H9 (cell line): ENCODE measurements at regions not wholly inside any gene's neighbourhood (a gene's known extent, or its start where the extent isn't known, plus 50 kb on each side); places are given as distances from the start of the nearest gene placed in this dataset.

Source experiments
- DNase-seq: peaks from one replicate; pipeline ENCODE4 v3.0.0-alpha.2; 2017
- H2AFZ ChIP-seq: one replicate; pipeline ENCODE4 v1.6.1; 2013; ENCODE audit warnings: mild to moderate bottlenecking, low read length, control low read depth, moderate library complexity
- H2AK5ac ChIP-seq: 2 replicates; pipeline ENCODE4 v1.6.1; 2013; ENCODE audit warnings: low read length, control low read depth, mixed read lengths; ENCODE audit not compliant: insufficient read length
- H2BK120ac ChIP-seq: one replicate; pipeline ENCODE4 v1.6.1; 2013; ENCODE audit warnings: low read depth, mild to moderate bottlenecking, low read length, control low read depth, inconsistent platforms; ENCODE audit not compliant: poor library complexity, severe bottlenecking
- H2BK12ac ChIP-seq: 2 replicates; pipeline ENCODE4 v1.6.1; 2013; ENCODE audit warnings: low read length, control low read depth, mixed read lengths, low read depth; ENCODE audit not compliant: insufficient read length
- H2BK15ac ChIP-seq: 2 replicates; pipeline ENCODE4 v1.6.1; 2013; ENCODE audit warnings: low read depth, low read length, control low read depth
- H2BK20ac ChIP-seq: one replicate; pipeline ENCODE4 v1.6.1; 2013; ENCODE audit warnings: low read depth, mild to moderate bottlenecking, low read length, control low read depth, inconsistent platforms; ENCODE audit not compliant: poor library complexity, severe bottlenecking
- H2BK5ac ChIP-seq: 2 replicates; pipeline ENCODE4 v1.6.1; 2013; ENCODE audit warnings: low read length, control low read depth, mixed read lengths; ENCODE audit not compliant: insufficient read length
- H3K14ac ChIP-seq: 2 replicates; pipeline ENCODE4 v1.6.1; 2013; ENCODE audit warnings: low read length, control low read depth; ENCODE audit not compliant: insufficient read depth
- H3K18ac ChIP-seq: 2 replicates; pipeline ENCODE4 v1.6.1; 2013; ENCODE audit warnings: low read depth, mild to moderate bottlenecking, mixed read lengths, low read length, control low read depth; ENCODE audit not compliant: insufficient read length
- H3K23ac ChIP-seq: 2 replicates; pipeline ENCODE4 v1.6.1; 2013; ENCODE audit warnings: low read length, control low read depth, mixed read lengths, low read depth; ENCODE audit not compliant: insufficient read length
- H3K23me2 ChIP-seq: 2 replicates; pipeline ENCODE4 v1.6.1; 2013; ENCODE audit warnings: low read depth, mild to moderate bottlenecking, mixed read lengths, low read length, control low read depth; ENCODE audit not compliant: insufficient read length, poor library complexity, severe bottlenecking
- H3K27ac ChIP-seq: 2 replicates; pipeline ENCODE4 v1.5.1; 2013; ENCODE audit warnings: low read length, control low read depth, mixed read lengths, low read depth; ENCODE audit not compliant: insufficient read length
- H3K27me3 ChIP-seq: 2 replicates; pipeline ENCODE4 v1.6.1; 2013; ENCODE audit warnings: low read length, control low read depth, inconsistent platforms; ENCODE audit not compliant: insufficient read depth
- H3K4ac ChIP-seq: 2 replicates; pipeline ENCODE4 v1.6.1; 2013; ENCODE audit warnings: low read depth, mild to moderate bottlenecking, control low read depth, inconsistent platforms, low read length, moderate library complexity
- H3K4me1 ChIP-seq: 2 replicates; pipeline ENCODE4 v1.6.1; 2013; ENCODE audit warnings: low read length, control low read depth, inconsistent platforms; ENCODE audit not compliant: insufficient read depth
- H3K4me2 ChIP-seq: 2 replicates; pipeline ENCODE4 v1.6.1; 2013; ENCODE audit warnings: low read length, control low read depth, mixed read lengths; ENCODE audit not compliant: insufficient read length, insufficient read depth
- H3K56ac ChIP-seq: 2 replicates; pipeline ENCODE4 v1.6.1; 2013; ENCODE audit warnings: low read depth, mild to moderate bottlenecking, mixed read lengths, low read length, control low read depth; ENCODE audit not compliant: insufficient read length
- H3K79me1 ChIP-seq: 2 replicates; pipeline ENCODE4 v1.6.1; 2013; ENCODE audit warnings: low read depth, mild to moderate bottlenecking, moderate library complexity, low read length, control low read depth, inconsistent platforms; ENCODE audit not compliant: insufficient read depth, poor library complexity, severe bottlenecking
- H3K79me2 ChIP-seq: 2 replicates; pipeline ENCODE4 v1.6.1; 2013; ENCODE audit warnings: low read length, control low read depth, inconsistent platforms; ENCODE audit not compliant: insufficient read depth
- H3K9ac ChIP-seq: 2 replicates; pipeline ENCODE4 v1.6.1; 2013; ENCODE audit warnings: low read length, control low read depth, mixed read lengths; ENCODE audit not compliant: insufficient read length; ENCODE audit errors: extremely low read depth
- H3K9me3 ChIP-seq: one replicate; pipeline ENCODE4 v1.6.1; 2013; ENCODE audit warnings: low read depth, low read length, inconsistent platforms; ENCODE audit not compliant: control insufficient read depth
- H3T11ph ChIP-seq: one replicate; pipeline ENCODE4 v1.6.1; 2013; ENCODE audit warnings: mild to moderate bottlenecking, low read length, control low read depth, inconsistent platforms
- H4K20me1 ChIP-seq: one replicate; pipeline ENCODE4 v1.6.1; 2013; ENCODE audit not compliant: control insufficient read depth, insufficient read length, insufficient read depth
- H4K5ac ChIP-seq: 2 replicates; pipeline ENCODE4 v1.6.1; 2013; ENCODE audit warnings: low read depth, mild to moderate bottlenecking, mixed read lengths, low read length, control low read depth; ENCODE audit not compliant: insufficient read length
- H4K8ac ChIP-seq: replicated peaks from 2 replicates; pipeline ENCODE4 v1.6.1; 2013; ENCODE audit warnings: low read length, control low read depth, mixed read lengths, low read depth; ENCODE audit not compliant: insufficient read length
- H4K91ac ChIP-seq: 2 replicates; pipeline ENCODE4 v1.6.1; 2013; ENCODE audit warnings: low read depth, mild to moderate bottlenecking, moderate library complexity, mixed read lengths, low read length, control low read depth; ENCODE audit not compliant: insufficient read length
- H3K27ac Mint-ChIP-seq, 3 experiments: 2 replicates in 2 of 3; 3 replicates in 1 of 3; pipeline ENCODE4 v1.8.0; 2020 to 2021; ENCODE audit warnings: mixed read lengths in 3 of 3, mild to moderate bottlenecking in 1 of 3, moderate library complexity in 1 of 3
- H3K27me3 Mint-ChIP-seq: 2 replicates; pipeline ENCODE4 v1.8.0; 2021; ENCODE audit warnings: low read depth, mild to moderate bottlenecking, moderate library complexity, mixed read lengths
- H3K36me3 Mint-ChIP-seq, 3 experiments: 2 replicates in 2 of 3; 3 replicates in 1 of 3; pipeline ENCODE4 v1.8.0; 2020 to 2021; ENCODE audit warnings: low read depth in 3 of 3, mixed read lengths in 3 of 3; ENCODE audit not compliant: insufficient read depth in 1 of 3
- H3K4me1 Mint-ChIP-seq, 2 experiments: 2 replicates each; pipeline ENCODE4 v1.8.0; 2020; ENCODE audit warnings: mixed read lengths in 2 of 2
- H3K4me3 Mint-ChIP-seq, 2 experiments: 2 replicates in 1 of 2; 3 replicates in 1 of 2; pipeline ENCODE4 v1.8.0; 2020 to 2021; ENCODE audit warnings: mild to moderate bottlenecking in 2 of 2, mixed read lengths in 2 of 2, moderate library complexity in 1 of 2
- H3K9me3 Mint-ChIP-seq, 2 experiments: 2 replicates in 1 of 2; 3 replicates in 1 of 2; pipeline ENCODE4 v1.8.0; 2020; ENCODE audit warnings: mild to moderate bottlenecking in 2 of 2, mixed read lengths in 2 of 2, moderate library complexity in 1 of 2
- WGBS: extraction: QIAGEN DNeasy Blood & Tissue Kit; methylation state at CpG from one replicate; pipeline ENCODE4 v1.1.7; 2013; ENCODE audit warnings: missing lambda C conversion rate, low lambda C conversion rate, mixed read lengths; ENCODE audit not compliant: insufficient read length; ENCODE audit errors: extremely low coverage; 5-methylcytosine and 5-hydroxymethylcytosine counted together
- TF ChIP-seq, protein P1 (sequence below): fragments of 200-600 bp; sonication (generic); conservative IDR thresholded peaks from 3 replicates; pipeline ENCODE4 v1.8.0; 2021; ENCODE audit warnings: antibody characterized with exemption, mild to moderate bottlenecking

- Histone ChIP-seq H4K91ac (no peak overlapping the region), H3K14ac (no peak overlapping the region), H3K27me3 (no peaks in the 10 kb centered on the region), H3K23ac (no peak overlapping the region), H4K5ac (no peak overlapping the region), H3T11ph (no peak overlapping the region), H2AFZ (no peak overlapping the region), H2BK12ac (no peak overlapping the region), H2BK5ac (no peak overlapping the region), H3K79me1 (no peaks in the 10 kb centered on the region), H3K4me1 (no peaks in the 10 kb centered on the region), H3K23me2 (no peaks in the 10 kb centered on the region), H3K9ac (no peak overlapping the region), H2AK5ac (no peak overlapping the region), H4K20me1 (no peaks in the 10 kb centered on the region), H4K8ac (no peak overlapping the region), H3K18ac (no peak overlapping the region), H2BK120ac (no peak overlapping the region), H3K4ac (no peak overlapping the region), H3K9me3 (no peaks in the 10 kb centered on the region), H3K27ac (no peak overlapping the region), H3K4me2 (no peak overlapping the region), H2BK20ac (no peak overlapping the region), H3K79me2 (no peaks in the 10 kb centered on the region), H2BK15ac (no peak overlapping the region), H3K56ac (no peak overlapping the region)
- peaks cover 3 to 4% of the 10 kb centered on the region in 2 experiments for H3K4me1 Mint-ChIP-seq
- TF ChIP-seq, protein P1, sequence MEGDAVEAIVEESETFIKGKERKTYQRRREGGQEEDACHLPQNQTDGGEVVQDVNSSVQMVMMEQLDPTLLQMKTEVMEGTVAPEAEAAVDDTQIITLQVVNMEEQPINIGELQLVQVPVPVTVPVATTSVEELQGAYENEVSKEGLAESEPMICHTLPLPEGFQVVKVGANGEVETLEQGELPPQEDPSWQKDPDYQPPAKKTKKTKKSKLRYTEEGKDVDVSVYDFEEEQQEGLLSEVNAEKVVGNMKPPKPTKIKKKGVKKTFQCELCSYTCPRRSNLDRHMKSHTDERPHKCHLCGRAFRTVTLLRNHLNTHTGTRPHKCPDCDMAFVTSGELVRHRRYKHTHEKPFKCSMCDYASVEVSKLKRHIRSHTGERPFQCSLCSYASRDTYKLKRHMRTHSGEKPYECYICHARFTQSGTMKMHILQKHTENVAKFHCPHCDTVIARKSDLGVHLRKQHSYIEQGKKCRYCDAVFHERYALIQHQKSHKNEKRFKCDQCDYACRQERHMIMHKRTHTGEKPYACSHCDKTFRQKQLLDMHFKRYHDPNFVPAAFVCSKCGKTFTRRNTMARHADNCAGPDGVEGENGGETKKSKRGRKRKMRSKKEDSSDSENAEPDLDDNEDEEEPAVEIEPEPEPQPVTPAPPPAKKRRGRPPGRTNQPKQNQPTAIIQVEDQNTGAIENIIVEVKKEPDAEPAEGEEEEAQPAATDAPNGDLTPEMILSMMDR, result no peak
- no CpG with 5 or more reads among the region's 1 CpG for WGBS
- H3K27me3 Mint-ChIP-seq, result no peaks in the 10 kb centered on the region
- no peak overlapping the region for H3K4me3 Mint-ChIP-seq
- no peaks in the 10 kb centered on the region for H3K36me3 Mint-ChIP-seq
- H3K9me3 Mint-ChIP-seq, result no peaks in the 10 kb centered on the region
- H3K27ac Mint-ChIP-seq, result no peak overlapping the region
- no peak for DNase-seq
These were observed 197.5 kb downstream of the PTN start for GRCh38 chr7:137146012-137146455.
